Naive B cell (primary cell): ENCODE measurements at regions not wholly inside any gene's neighbourhood (a gene's known extent, or its start where the extent isn't known, plus 50 kb on each side); places are given as distances from the start of the nearest gene placed in this dataset.
"Not testable (repeated sequence)": the region's sequence is repeated elsewhere in the genome, so short reads cannot be mapped to it uniquely, and the experiment has no call there.

ENCODE experiments used
- ATAC-seq, 2 donors: fragments of 150-1000 bp; cut with Tn5 transposase; 2 replicates each; pipeline ENCODE4 v1.10.0; 2021; ENCODE audit warnings: low read depth in 2 of 2, mild to moderate bottlenecking in 2 of 2, moderate library complexity in 2 of 2
- DNase-seq: peaks from one replicate; pipeline ENCODE4 v3.0.0; 2022
- H3K27ac Mint-ChIP-seq, 6 donors: one replicate each; pipeline ENCODE4 v1.8.0; 2020 to 2022; ENCODE audit warnings: mild to moderate bottlenecking in 6 of 6, mixed read lengths in 6 of 6, moderate library complexity in 5 of 6, inconsistent platforms in 2 of 6
- H3K27me3 Mint-ChIP-seq, 3 donors: one replicate each; pipeline ENCODE4 v1.8.0; 2021 to 2022; ENCODE audit warnings: mixed read lengths in 3 of 3, mild to moderate bottlenecking in 1 of 3
- H3K36me3 Mint-ChIP-seq, 2 donors: one replicate each; pipeline ENCODE4 v1.8.0; 2020 to 2022; ENCODE audit warnings: mixed read lengths in 2 of 2, inconsistent platforms in 1 of 2, mild to moderate bottlenecking in 1 of 2
- H3K4me1 Mint-ChIP-seq, 3 donors: one replicate each; pipeline ENCODE4 v1.8.0; 2020 to 2022; ENCODE audit warnings: mixed read lengths in 3 of 3, inconsistent platforms in 1 of 3, mild to moderate bottlenecking in 1 of 3, moderate library complexity in 1 of 3
- H3K4me3 Mint-ChIP-seq, 8 donors: one replicate each; pipeline ENCODE4 v1.8.0; 2020 to 2022; ENCODE audit warnings: mild to moderate bottlenecking in 8 of 8, mixed read lengths in 8 of 8, moderate library complexity in 8 of 8, inconsistent platforms in 2 of 8
- H3K9me3 Mint-ChIP-seq, 7 donors: one replicate each; pipeline ENCODE4 v1.8.0; 2020 to 2022; ENCODE audit warnings: mixed read lengths in 7 of 7, mild to moderate bottlenecking in 5 of 7, inconsistent platforms in 2 of 7, moderate library complexity in 1 of 7

DNA sequence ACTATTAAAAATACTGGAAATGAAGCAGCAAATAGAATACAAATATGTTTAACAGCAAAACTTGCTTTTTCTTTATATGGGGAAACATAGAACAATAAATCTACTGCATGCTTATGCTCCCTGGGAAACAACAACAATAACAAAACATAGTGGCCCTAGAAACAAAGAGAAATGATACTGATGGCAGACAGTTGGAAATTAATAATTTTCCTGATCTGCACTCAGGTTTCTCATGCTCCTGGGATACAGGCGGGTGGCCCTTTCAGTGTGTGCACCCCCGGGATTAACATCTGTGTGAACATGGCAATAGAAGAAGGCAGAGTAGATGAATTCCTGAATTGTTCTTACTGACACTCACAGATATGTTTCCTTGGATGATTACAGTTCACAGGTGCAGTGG, 209.2 kb upstream of the TBX18 start:
- H3K36me3 Mint-ChIP-seq, result no peaks in the 10 kb centered on the region
- H3K27me3 Mint-ChIP-seq, result no peaks in the 10 kb centered on the region
- no peaks in the 10 kb centered on the region for H3K4me1 Mint-ChIP-seq
- H3K27ac Mint-ChIP-seq, result no peak overlapping the region
- no peak overlapping the region for H3K4me3 Mint-ChIP-seq
- ATAC-seq (no peak), DNase-seq (no peak)
- H3K9me3 Mint-ChIP-seq, result peaks cover 4 to 17% (median 8%) of the 10 kb centered on the region in 7 donors

- DNase-seq (no peak), ATAC-seq (no peak)
- Mint-ChIP-seq H3K4me3 (no peak overlapping the region), H3K9me3 (peaks cover 12 to 45% (median 28%) of the 10 kb centered on the region in 7 donors), H3K4me1 (no peaks in the 10 kb centered on the region), H3K27me3 (no peaks in the 10 kb centered on the region), H3K27ac (no peak overlapping the region), H3K36me3 (peaks cover 0 to 17% of the 10 kb centered on the region in 2 donors)
Observed at GRCh38 chr6:84967965-84968364, 203.6 kb upstream of the TBX18 start.

DNA sequence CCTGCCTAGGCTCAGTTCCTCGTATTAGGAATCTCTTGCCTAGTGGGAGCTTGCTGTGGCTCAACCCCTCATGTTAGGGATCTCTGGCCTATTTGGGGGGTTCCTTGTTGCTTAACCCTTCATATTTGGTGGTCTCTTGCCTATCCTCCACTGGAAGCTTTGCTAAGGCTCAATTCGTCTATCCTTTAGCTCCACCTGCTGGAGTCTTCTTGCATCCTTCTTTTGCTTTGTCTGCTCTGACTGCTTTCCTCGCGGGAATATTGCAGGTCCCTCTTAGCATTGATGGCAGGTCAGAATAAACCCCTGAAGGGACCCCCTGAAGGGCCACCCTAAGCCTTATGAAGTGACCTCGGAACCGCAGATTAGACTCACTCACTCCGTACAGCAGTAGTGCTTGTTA, 203.0 kb upstream of the TBX18 start:
- no peaks in the 10 kb centered on the region for H3K27me3 Mint-ChIP-seq
- H3K9me3 Mint-ChIP-seq, result peaks cover 12 to 45% (median 26%) of the 10 kb centered on the region in 7 donors
- H3K4me3 Mint-ChIP-seq, result no peak overlapping the region
- H3K27ac Mint-ChIP-seq, result peak overlapping the region in 1 of 6 donors; percentile 22
- H3K4me1 Mint-ChIP-seq, result no peaks in the 10 kb centered on the region
- DNase-seq (no peak), ATAC-seq (no peak)
- peaks cover 0 to 17% of the 10 kb centered on the region in 2 donors for H3K36me3 Mint-ChIP-seq

DNA sequence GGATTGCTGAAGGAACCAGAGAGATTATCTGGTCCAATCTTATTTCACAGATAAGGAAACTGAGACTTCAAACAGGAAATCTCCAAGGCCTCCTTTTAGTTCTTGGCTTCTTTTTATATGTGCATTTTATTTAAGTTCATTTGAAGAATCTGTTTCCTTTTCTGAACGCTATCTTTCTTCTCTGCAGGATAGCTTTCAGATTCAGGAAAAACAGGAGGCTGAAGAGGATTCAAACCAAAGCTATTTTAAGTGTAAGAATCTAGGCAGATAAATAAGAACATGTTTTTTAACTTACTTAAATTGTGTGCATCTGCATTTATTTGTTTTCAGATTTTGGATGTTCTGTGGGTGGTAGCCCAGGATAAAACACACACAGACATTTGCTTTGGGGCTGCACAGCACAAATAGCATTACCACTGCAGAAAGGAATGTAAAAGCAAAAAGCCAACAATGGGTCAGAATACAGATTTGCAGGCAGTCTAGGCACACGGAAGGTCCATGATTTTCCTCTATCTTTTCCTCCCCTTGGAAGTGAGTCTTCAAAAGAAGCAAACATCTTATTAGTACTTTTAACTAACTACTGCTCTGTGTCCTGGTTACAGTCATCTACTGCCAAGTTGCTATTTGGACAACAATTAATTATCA, 188.8 kb upstream of the TBX18 start:
- no peaks in the 10 kb centered on the region for H3K4me1 Mint-ChIP-seq
- H3K27ac Mint-ChIP-seq, result no peak overlapping the region
- ATAC-seq (no peak), DNase-seq (no peak)
- H3K4me3 Mint-ChIP-seq, result no peak overlapping the region
- no peaks in the 10 kb centered on the region for H3K27me3 Mint-ChIP-seq
- no peaks in the 10 kb centered on the region for H3K36me3 Mint-ChIP-seq
- H3K9me3 Mint-ChIP-seq, result peaks cover 2 to 13% (median 8%) of the 10 kb centered on the region in 7 donors

GRCh38 chr6:84944926-84945325, 180.5 kb upstream of the TBX18 start:
- not testable (repeated sequence) for H3K27me3 Mint-ChIP-seq, H3K4me1 Mint-ChIP-seq, H3K27ac Mint-ChIP-seq, DNase-seq, ATAC-seq, H3K4me3 Mint-ChIP-seq, H3K36me3 Mint-ChIP-seq
- peaks cover 3 to 19% (median 12%) of the 10 kb centered on the region in 7 donors for H3K9me3 Mint-ChIP-seq

DNA sequence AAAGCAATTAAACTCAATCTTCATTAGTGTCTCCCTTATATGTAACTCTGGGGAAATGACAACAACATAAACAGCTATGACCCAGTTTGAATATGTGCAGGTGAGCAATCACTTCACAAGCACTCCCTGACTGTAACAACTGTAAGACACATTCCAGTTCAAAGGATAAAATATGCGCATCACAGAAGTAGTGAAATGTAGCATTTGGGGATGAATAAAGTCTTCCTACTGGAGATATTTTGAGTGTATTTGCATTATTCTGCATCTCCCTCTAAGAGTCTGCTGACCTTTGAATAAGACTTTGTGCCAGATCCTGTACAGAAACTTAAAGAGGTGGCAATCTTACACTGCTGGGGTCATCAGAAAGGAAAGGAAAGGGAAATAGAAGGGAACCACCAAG, 179.5 kb upstream of the TBX18 start:
- DNase-seq, result no peak
- Mint-ChIP-seq H3K27me3 (no peaks in the 10 kb centered on the region), H3K27ac (no peak overlapping the region), H3K36me3 (no peaks in the 10 kb centered on the region), H3K4me3 (no peak overlapping the region), H3K4me1 (no peaks in the 10 kb centered on the region), H3K9me3 (peaks cover 6 to 19% (median 14%) of the 10 kb centered on the region in 7 donors)
- no peak for ATAC-seq

DNA sequence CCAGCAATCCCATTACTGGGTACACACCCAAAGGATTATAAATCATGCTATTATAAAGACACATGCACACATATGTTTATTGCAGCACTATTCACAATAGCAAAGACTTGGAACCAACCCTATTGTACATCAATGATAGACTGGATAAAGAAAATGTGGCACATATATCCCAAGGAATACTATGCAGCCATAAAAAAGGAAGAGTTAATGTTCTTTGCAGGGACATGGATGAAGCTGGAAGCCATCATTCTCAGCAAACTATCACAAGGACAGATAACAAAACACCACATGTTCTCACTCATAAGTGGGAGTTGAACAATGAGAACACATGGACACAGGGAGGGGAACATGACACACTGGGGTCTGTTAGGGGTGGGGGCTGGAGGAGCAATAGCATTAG, 177.2 kb upstream of the TBX18 start:
- H3K4me1 Mint-ChIP-seq, H3K27me3 Mint-ChIP-seq, H3K27ac Mint-ChIP-seq, DNase-seq, H3K36me3 Mint-ChIP-seq, H3K4me3 Mint-ChIP-seq, ATAC-seq: not testable (repeated sequence)
- H3K9me3 Mint-ChIP-seq, result peaks cover 11 to 26% (median 12%) of the 10 kb centered on the region in 7 donors

- no peak overlapping the region for H3K4me3 Mint-ChIP-seq
Observed at GRCh38 chr6:84929212-84929611, 164.8 kb upstream of the TBX18 start.

GRCh38 chr6:84927551-84927950, 163.2 kb upstream of the TBX18 start:
- H3K36me3 Mint-ChIP-seq, result no peaks in the 10 kb centered on the region
- no peak overlapping the region for H3K4me3 Mint-ChIP-seq
- ATAC-seq (no peak), DNase-seq (no peak)
- H3K9me3 Mint-ChIP-seq, result peaks cover 0 to 3% (median 0%) of the 10 kb centered on the region in 7 donors
- no peaks in the 10 kb centered on the region for H3K27me3 Mint-ChIP-seq
- no peak overlapping the region for H3K27ac Mint-ChIP-seq
- no peaks in the 10 kb centered on the region for H3K4me1 Mint-ChIP-seq

More at GRCh38 chr6:84929212-84929611, 164.8 kb upstream of the TBX18 start:
- Mint-ChIP-seq H3K9me3 (no peaks in the 10 kb centered on the region), H3K27me3 (no peaks in the 10 kb centered on the region), H3K4me1 (no peaks in the 10 kb centered on the region), H3K27ac (no peak overlapping the region), H3K36me3 (no peaks in the 10 kb centered on the region)
- ATAC-seq (no peak), DNase-seq (no peak)

- no peaks in the 10 kb centered on the region for H3K27me3 Mint-ChIP-seq
- ATAC-seq (no peak), DNase-seq (no peak)
- H3K9me3 Mint-ChIP-seq, result peaks cover 0 to 3% (median 0%) of the 10 kb centered on the region in 7 donors
- H3K4me1 Mint-ChIP-seq, result no peaks in the 10 kb centered on the region
- H3K4me3 Mint-ChIP-seq, result no peak overlapping the region
- H3K27ac Mint-ChIP-seq, result no peak overlapping the region
- H3K36me3 Mint-ChIP-seq, result no peaks in the 10 kb centered on the region
Observed at GRCh38 chr6:84926189-84927155, 162.1 kb upstream of the TBX18 start.

DNA sequence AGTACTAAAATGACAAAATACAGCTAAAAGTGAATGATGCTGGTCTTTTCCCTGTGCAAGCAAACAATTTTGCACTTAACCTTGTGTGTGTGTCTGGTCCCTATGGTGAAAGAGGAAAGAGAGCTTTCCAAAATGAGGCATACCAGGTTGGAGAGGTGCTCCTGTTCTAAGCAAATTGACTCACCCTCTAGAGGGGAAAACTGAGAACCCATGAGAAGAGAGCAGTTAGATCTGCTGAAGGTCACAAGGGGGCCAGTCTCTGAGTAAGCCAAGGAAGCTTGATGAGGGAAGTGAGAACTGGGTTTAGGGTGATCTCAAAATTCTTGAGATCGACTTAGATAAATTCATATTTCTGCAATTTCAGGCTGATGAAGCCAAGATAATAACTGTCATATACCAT, 157.5 kb upstream of the TBX18 start:
- H3K27ac Mint-ChIP-seq, result no peak overlapping the region
- no peak for ATAC-seq

GRCh38 chr6:84920021-84920420, 155.6 kb upstream of the TBX18 start:
- Mint-ChIP-seq H3K36me3 (no peaks in the 10 kb centered on the region), H3K9me3 (peaks cover 0 to 6% (median 0%) of the 10 kb centered on the region in 7 donors), H3K27ac (no peak overlapping the region), H3K4me3 (no peak overlapping the region), H3K27me3 (no peaks in the 10 kb centered on the region), H3K4me1 (no peaks in the 10 kb centered on the region)
- DNase-seq (no peak), ATAC-seq (no peak)

More for the DNA sequence above, 157.5 kb upstream of the TBX18 start:
- peaks cover 0 to 5% (median 0%) of the 10 kb centered on the region in 7 donors for H3K9me3 Mint-ChIP-seq
- no peak overlapping the region for H3K4me3 Mint-ChIP-seq
- no peaks in the 10 kb centered on the region for H3K36me3 Mint-ChIP-seq
- no peaks in the 10 kb centered on the region for H3K27me3 Mint-ChIP-seq
- H3K4me1 Mint-ChIP-seq, result no peaks in the 10 kb centered on the region
- DNase-seq, result no peak

DNA sequence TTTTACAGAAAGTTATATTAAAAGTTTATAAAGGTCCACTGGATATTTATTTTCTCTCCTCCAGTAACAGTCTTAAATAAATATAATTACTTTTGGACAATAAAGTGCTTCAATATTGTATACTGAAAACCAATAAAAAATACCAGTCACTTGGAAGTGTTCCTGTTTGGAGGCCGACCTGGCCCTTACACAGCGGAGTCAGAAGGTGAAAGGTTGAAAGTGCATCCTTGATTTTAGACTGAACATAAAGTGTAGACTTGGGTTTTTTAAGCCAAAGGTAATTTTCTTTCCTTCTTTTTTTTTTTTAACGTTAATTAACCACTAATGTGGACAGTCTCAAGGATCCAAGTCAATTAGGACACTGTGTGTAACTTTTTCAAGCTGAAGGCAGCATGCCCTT, 152.3 kb upstream of the TBX18 start:
- ATAC-seq, result no peak
- H3K36me3 Mint-ChIP-seq, result no peaks in the 10 kb centered on the region
- H3K27me3 Mint-ChIP-seq, result no peaks in the 10 kb centered on the region
- DNase-seq, result no peak
- no peak overlapping the region for H3K4me3 Mint-ChIP-seq
- H3K27ac Mint-ChIP-seq, result no peak overlapping the region
- H3K9me3 Mint-ChIP-seq, result peaks cover 0 to 5% (median 0%) of the 10 kb centered on the region in 7 donors
- H3K4me1 Mint-ChIP-seq, result no peaks in the 10 kb centered on the region
